Endothelial cell of umbilical vein (primary cell): ENCODE measurements at regions not wholly inside any gene's neighbourhood (a gene's known extent, or its start where the extent isn't known, plus 50 kb on each side); places are given as distances from the start of the nearest gene placed in this dataset.

ENCODE experiments used
- CTCF ChIP-seq, 2 donors: IDR thresholded peaks; 1 replicate in 1 of 2; 2 replicates in 1 of 2; pipeline ENCODE4 v1.5.1; 2011; ENCODE audit warnings: low read length in 2 of 2, mild to moderate bottlenecking in 2 of 2, moderate library complexity in 2 of 2, control low read depth in 1 of 2, inconsistent platforms in 1 of 2, low read depth in 1 of 2; ENCODE audit not compliant: insufficient read depth in 1 of 2; ENCODE audit errors: extremely low read depth in 1 of 2
- EZH2 ChIP-seq: IDR thresholded peaks from 2 replicates; pipeline ENCODE4 v1.6.1; 2012; ENCODE audit warnings: borderline replicate concordance, low read depth, mild to moderate bottlenecking, moderate library complexity, low read length, inconsistent platforms; ENCODE audit not compliant: severe bottlenecking
- FOS ChIP-seq: IDR thresholded peaks from 2 replicates; pipeline ENCODE4 v1.6.1; 2011; ENCODE audit warnings: mild to moderate bottlenecking, low read length, moderate library complexity, borderline replicate concordance; ENCODE audit not compliant: insufficient read depth
- JUN ChIP-seq: IDR thresholded peaks from 2 replicates; pipeline ENCODE4 v1.6.1; 2011; ENCODE audit warnings: borderline replicate concordance, low read depth; ENCODE audit not compliant: insufficient read length, insufficient read depth
- POLR2A ChIP-seq: IDR thresholded peaks from 2 replicates; pipeline ENCODE4 v1.6.1; 2012; ENCODE audit warnings: low read depth, mild to moderate bottlenecking, control low read depth, low read length
- POLR2AphosphoS5 ChIP-seq: IDR thresholded peaks from 2 replicates; pipeline ENCODE4 v1.6.1; 2012; ENCODE audit warnings: low read depth, mild to moderate bottlenecking, control low read depth, low read length, moderate library complexity; ENCODE audit not compliant: insufficient read depth

- TF ChIP-seq CTCF (IDR thresholded peaks at IDR 0.05; ENCODE audit: extremely low read depth in 1 of 2, insufficient read depth in 1 of 2, low read depth in 1 of 2, low read length in 2 of 2) = no peak
- TF ChIP-seq EZH2 = no peak
- no peak for TF ChIP-seq POLR2A
- TF ChIP-seq JUN = no peak
- TF ChIP-seq POLR2AphosphoS5 = no peak
- TF ChIP-seq FOS = no peak
Observed at GRCh38 chr3:106819440-106819839, 557.8 kb upstream of the CCDC54 start.
